Mesendoderm (in vitro differentiated cells): ENCODE measurements at regions not wholly inside any gene's neighbourhood (a gene's known extent, or its start where the extent isn't known, plus 50 kb on each side); places are given as distances from the start of the nearest gene placed in this dataset.

Source experiments
- DNase-seq: peaks from one replicate; pipeline ENCODE4 v3.0.0; 2013
- H2AK5ac ChIP-seq: 2 replicates; pipeline ENCODE4 v1.6.1; 2013; ENCODE audit warnings: low read length, inconsistent platforms
- H2BK120ac ChIP-seq: 2 replicates; pipeline ENCODE4 v1.6.1; 2013; ENCODE audit warnings: low read depth, mild to moderate bottlenecking, low read length, moderate library complexity, mixed read lengths
- H2BK15ac ChIP-seq: replicated peaks from 2 replicates; pipeline ENCODE4 v1.6.1; 2013; ENCODE audit warnings: low read depth, mild to moderate bottlenecking, moderate library complexity
- H2BK5ac ChIP-seq: 2 replicates; pipeline ENCODE4 v1.6.1; 2013; ENCODE audit warnings: low read length, inconsistent platforms
- H3K18ac ChIP-seq: 2 replicates; pipeline ENCODE4 v1.6.1; 2013; ENCODE audit warnings: mild to moderate bottlenecking, low read length, mixed read lengths
- H3K23ac ChIP-seq: one replicate; pipeline ENCODE4 v1.6.1; 2013; ENCODE audit warnings: low read length
- H3K27ac ChIP-seq: 2 replicates; pipeline ENCODE4 v1.5.1; 2013; ENCODE audit warnings: low read depth, mild to moderate bottlenecking, inconsistent platforms, low read length, moderate library complexity
- H3K27me3 ChIP-seq: 2 replicates; pipeline ENCODE4 v1.6.1; 2013; ENCODE audit warnings: low read length, control low read depth, mild to moderate bottlenecking, inconsistent platforms; ENCODE audit not compliant: insufficient read depth, poor library complexity
- H3K36me3 ChIP-seq: 2 replicates; pipeline ENCODE4 v1.6.1; 2013; ENCODE audit warnings: low read length, inconsistent platforms; ENCODE audit not compliant: control insufficient read depth, insufficient read depth
- H3K4ac ChIP-seq: one replicate; pipeline ENCODE4 v1.6.1; 2013; ENCODE audit warnings: low read depth, mild to moderate bottlenecking, low read length, moderate library complexity
- H3K4me1 ChIP-seq: 2 replicates; pipeline ENCODE4 v1.6.1; 2013; ENCODE audit warnings: low read depth, low read length, inconsistent platforms; ENCODE audit not compliant: control insufficient read depth
- H3K4me2 ChIP-seq: 2 replicates; pipeline ENCODE4 v1.6.1; 2013; ENCODE audit warnings: low read length
- H3K4me3 ChIP-seq: 2 replicates; pipeline ENCODE4 v1.5.1; 2013; ENCODE audit warnings: mild to moderate bottlenecking, low read length
- H3K56ac ChIP-seq: one replicate; pipeline ENCODE4 v1.6.1; 2013; ENCODE audit warnings: low read length
- H3K79me1 ChIP-seq: 2 replicates; pipeline ENCODE4 v1.6.1; 2013; ENCODE audit warnings: low read length, inconsistent platforms
- H3K79me2 ChIP-seq: 2 replicates; pipeline ENCODE4 v1.6.1; 2013; ENCODE audit warnings: mild to moderate bottlenecking, low read length; ENCODE audit not compliant: control insufficient read depth, insufficient read depth
- H3K9ac ChIP-seq: 2 replicates; pipeline ENCODE4 v1.6.1; 2013; ENCODE audit warnings: low read length, inconsistent platforms
- H4K5ac ChIP-seq: one replicate; pipeline ENCODE4 v1.6.1; 2013; ENCODE audit warnings: low read length
- H4K8ac ChIP-seq: one replicate; pipeline ENCODE4 v1.6.1; 2013; ENCODE audit warnings: low read depth, mild to moderate bottlenecking, control low read depth, low read length, moderate library complexity
- WGBS: extraction: QIAGEN DNeasy Blood & Tissue Kit; methylation state at CpG from one replicate; pipeline ENCODE4 v1.1.7; 2013; ENCODE audit warnings: low lambda C conversion rate, missing lambda C conversion rate; ENCODE audit not compliant: insufficient coverage; ENCODE audit errors: extremely low coverage; 5-methylcytosine and 5-hydroxymethylcytosine counted together

DNA sequence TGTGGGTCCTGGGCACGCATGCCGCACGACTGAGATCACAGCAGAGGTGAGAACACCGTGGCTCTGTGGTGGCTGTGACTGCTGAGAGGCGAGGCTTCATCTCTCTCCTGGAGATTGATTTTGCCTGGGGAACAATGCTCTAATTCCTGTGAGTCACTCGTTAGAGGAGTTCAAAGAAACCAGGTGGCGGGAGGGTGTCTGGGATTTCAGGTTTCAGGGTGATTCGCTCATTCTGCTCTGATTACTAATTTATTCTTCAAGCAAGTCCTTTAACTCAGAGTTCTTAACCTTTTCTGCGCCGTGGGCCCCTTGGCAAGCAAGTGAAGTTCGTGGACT is 56.3 kb downstream of the GLI2 start:
- no peak overlapping the region for H3K56ac ChIP-seq
- H3K36me3 ChIP-seq, result no peaks in the 10 kb centered on the region

DNA sequence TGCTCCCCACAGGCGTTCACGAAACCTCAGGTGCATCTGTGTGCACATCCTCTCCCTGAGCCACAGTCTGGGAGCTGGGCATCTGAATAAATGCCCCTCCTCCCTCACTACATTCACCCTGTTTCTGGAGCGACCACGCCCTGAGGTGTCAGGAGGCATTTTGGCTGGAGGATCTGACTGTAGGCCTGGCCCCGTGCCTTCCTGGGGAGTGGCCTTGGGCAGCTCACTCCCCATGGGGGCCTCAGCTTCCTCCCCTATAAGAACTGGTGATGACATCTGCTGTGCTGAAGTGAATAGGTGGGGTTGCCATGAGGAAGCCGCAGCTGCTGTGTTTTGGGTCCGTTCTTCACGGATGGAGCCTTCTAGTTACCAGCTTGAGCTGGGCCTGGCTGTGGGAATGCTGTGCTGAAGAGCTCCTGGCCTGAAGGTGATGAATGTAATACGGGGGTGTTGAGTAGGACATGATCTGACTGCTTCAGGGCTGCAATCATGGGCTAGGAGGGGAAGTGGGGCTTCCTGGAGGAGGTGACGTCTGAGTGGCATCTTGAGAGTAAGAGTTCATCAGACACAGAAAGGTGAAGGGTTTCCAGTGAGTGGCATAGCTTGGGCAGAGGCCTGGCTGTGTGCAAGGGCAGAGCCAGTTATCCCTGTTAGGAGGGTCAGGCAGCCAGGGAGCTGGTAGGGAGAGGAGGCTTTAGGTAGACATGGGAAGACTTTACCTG is 58.2 kb downstream of the GLI2 start:
- H3K18ac ChIP-seq, result no peak overlapping the region
- peaks cover 33% of the 10 kb centered on the region for H3K79me1 ChIP-seq
- no peaks in the 10 kb centered on the region for H3K27me3 ChIP-seq
- no peak overlapping the region for H4K8ac ChIP-seq
- no peak overlapping the region for H2BK15ac ChIP-seq
- H3K27ac ChIP-seq, result no peak overlapping the region
- no peak overlapping the region for H3K4ac ChIP-seq
- no peak overlapping the region for H3K4me3 ChIP-seq
- no CpG with 5 or more reads among the region's 10 CpGs for WGBS
- no peak overlapping the region for H3K4me2 ChIP-seq
- H3K9ac ChIP-seq, result no peak overlapping the region
- peak overlapping the region; percentile 45 for H3K23ac ChIP-seq
- H2BK120ac ChIP-seq, result no peak overlapping the region
- H3K36me3 ChIP-seq, result no peaks in the 10 kb centered on the region
- H3K4me1 ChIP-seq, result peaks cover 4% of the 10 kb centered on the region
- no peak overlapping the region for H2BK5ac ChIP-seq
- H2AK5ac ChIP-seq, result no peak overlapping the region
- H4K5ac ChIP-seq, result no peak overlapping the region
- no peak overlapping the region for H3K56ac ChIP-seq
- DNase-seq, result no peak
- H3K79me2 ChIP-seq, result peaks cover 12% of the 10 kb centered on the region

More for the DNA sequence above, 56.3 kb downstream of the GLI2 start:
- Histone ChIP-seq H3K27ac (no peak overlapping the region), H3K23ac (peak overlapping the region; percentile 19), H3K79me1 (peaks cover 41% of the 10 kb centered on the region), H3K27me3 (no peaks in the 10 kb centered on the region), H3K4me2 (no peak overlapping the region), H3K4ac (no peak overlapping the region), H4K8ac (no peak overlapping the region), H2BK15ac (no peak overlapping the region), H2BK5ac (no peak overlapping the region), H3K4me3 (no peak overlapping the region), H3K4me1 (peaks cover 4% of the 10 kb centered on the region), H3K9ac (no peak overlapping the region), H2AK5ac (no peak overlapping the region), H4K5ac (no peak overlapping the region), H2BK120ac (no peak overlapping the region), H3K18ac (no peak overlapping the region), H3K79me2 (peaks cover 16% of the 10 kb centered on the region)
- DNase-seq, result peak; percentile 88
- WGBS, result no CpG with 5 or more reads among the region's 11 CpGs

DNA sequence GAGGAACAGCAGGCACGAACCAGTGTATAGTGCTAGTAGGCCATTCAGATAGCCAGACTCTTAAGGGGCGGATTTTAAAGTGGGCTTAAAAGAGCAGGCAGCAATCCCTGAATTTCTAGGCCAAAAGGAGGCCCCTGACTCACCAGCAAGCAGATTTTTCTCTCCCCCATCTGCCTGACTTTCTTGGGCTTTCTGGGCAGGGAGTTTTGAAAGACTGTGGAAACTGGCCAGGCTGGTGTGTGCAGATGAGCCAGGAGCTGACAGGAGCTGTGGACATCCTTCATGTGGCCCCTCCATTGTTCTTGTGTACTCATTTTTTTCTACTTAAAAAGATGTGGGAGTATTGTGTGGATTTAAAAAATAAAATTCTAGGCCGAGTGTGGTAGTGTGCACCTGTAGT is 59.0 kb downstream of the GLI2 start:
- Histone ChIP-seq H3K56ac (no peak overlapping the region), H3K36me3 (no peaks in the 10 kb centered on the region), H3K18ac (no peak overlapping the region), H3K27me3 (no peaks in the 10 kb centered on the region), H3K9ac (no peak overlapping the region), H3K4me3 (no peak overlapping the region), H4K8ac (no peak overlapping the region), H2BK120ac (no peak overlapping the region), H3K27ac (no peak overlapping the region), H4K5ac (no peak overlapping the region), H3K4ac (no peak overlapping the region), H3K23ac (no peak overlapping the region), H3K79me1 (peaks cover 30% of the 10 kb centered on the region), H2AK5ac (no peak overlapping the region), H3K4me2 (no peak overlapping the region), H2BK5ac (no peak overlapping the region), H3K79me2 (peaks cover 12% of the 10 kb centered on the region), H3K4me1 (peaks cover 4% of the 10 kb centered on the region), H2BK15ac (no peak overlapping the region)
- no peak for DNase-seq
- no CpG with 5 or more reads among the region's 3 CpGs for WGBS

DNA sequence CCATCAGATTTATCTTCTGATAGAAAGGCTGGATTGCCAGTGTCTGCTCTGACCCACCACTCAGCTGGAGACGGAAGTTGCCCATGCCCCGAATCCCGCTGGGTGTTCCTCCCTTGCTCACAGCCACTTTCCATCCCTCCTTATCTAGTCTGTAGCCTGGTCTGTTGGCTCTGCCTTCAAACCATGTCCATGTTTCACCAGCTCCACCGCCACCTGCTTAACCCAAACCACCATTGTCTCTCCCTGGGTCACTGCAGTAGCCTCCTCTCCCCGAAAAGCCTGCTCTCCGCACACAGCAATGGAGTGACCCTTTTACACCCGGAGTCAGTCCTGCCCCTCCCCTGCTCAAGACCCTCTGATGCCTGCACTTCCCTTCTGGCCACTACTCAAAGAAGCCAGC is 60.4 kb downstream of the GLI2 start:
- Histone ChIP-seq H4K8ac (no peak overlapping the region), H2BK120ac (no peak overlapping the region), H3K56ac (no peak overlapping the region), H2BK5ac (no peak overlapping the region), H3K79me1 (peaks cover 21% of the 10 kb centered on the region), H3K4ac (no peak overlapping the region), H3K9ac (no peak overlapping the region), H4K5ac (no peak overlapping the region), H3K79me2 (peaks cover 8% of the 10 kb centered on the region), H3K18ac (no peak overlapping the region), H3K4me3 (no peak overlapping the region), H3K23ac (no peak overlapping the region), H2BK15ac (no peak overlapping the region), H3K4me1 (peaks cover 4% of the 10 kb centered on the region), H3K4me2 (no peak overlapping the region), H3K36me3 (no peaks in the 10 kb centered on the region), H3K27ac (no peak overlapping the region), H2AK5ac (no peak overlapping the region), H3K27me3 (no peaks in the 10 kb centered on the region)
- WGBS, result no CpG with 5 or more reads among the region's 7 CpGs
- DNase-seq, result no peak

DNA sequence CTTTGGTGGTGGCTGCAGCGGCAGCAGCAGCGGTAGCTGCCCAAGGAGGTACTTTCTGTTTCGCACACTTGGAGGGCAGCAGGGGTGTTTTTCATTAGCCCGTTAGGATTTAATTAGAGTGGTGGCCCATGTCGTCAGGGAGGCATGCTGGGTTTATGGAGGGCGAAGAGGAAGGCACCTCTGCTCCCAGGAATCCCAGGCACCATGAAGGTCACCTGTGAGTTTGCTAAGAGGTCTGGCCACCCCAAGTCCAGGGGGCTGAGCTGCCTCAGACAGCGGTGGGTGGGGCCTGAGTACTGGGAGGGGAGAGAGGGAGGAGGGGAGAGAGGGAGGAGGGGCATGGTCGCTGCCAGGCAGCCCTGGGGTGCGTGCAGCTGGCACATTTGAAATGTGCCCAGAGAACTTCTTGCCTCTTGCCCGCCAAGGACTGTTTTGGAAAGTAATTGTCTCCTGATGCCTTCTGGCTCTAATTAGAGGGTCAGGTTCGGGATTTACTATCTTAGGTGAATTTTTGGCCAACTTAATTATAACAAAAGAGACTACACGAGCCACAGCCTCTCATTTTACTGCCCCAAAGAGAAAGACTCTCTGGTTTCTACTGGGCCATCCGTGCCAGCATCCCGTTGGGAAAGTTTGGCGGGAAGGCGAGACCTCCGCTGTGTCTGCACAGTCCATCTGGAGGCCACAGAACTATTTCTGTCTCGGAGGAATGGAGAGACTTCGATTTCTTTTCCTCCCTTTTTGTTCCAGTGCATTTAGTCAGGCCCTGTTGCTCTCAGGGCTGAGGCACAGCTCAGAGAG is 62.0 kb downstream of the GLI2 start:
- no peaks in the 10 kb centered on the region for H3K4me1 ChIP-seq
- no peak overlapping the region for H2BK120ac ChIP-seq
- no peak overlapping the region for H3K23ac ChIP-seq
- H3K9ac ChIP-seq, result no peak overlapping the region
- no peak overlapping the region for H2BK5ac ChIP-seq
- peak overlapping the region; percentile 5 for H3K56ac ChIP-seq
- no peak overlapping the region for H4K5ac ChIP-seq
- H2AK5ac ChIP-seq, result no peak overlapping the region
- H4K8ac ChIP-seq, result no peak overlapping the region
- DNase-seq, result no peak
- H3K27me3 ChIP-seq, result no peaks in the 10 kb centered on the region
- H2BK15ac ChIP-seq, result no peak overlapping the region
- peaks cover 12% of the 10 kb centered on the region for H3K79me1 ChIP-seq
- no CpG with 5 or more reads among the region's 19 CpGs for WGBS
- no peak overlapping the region for H3K18ac ChIP-seq
- no peak overlapping the region for H3K4me3 ChIP-seq
- peaks cover 2% of the 10 kb centered on the region for H3K79me2 ChIP-seq
- no peak overlapping the region for H3K27ac ChIP-seq
- no peaks in the 10 kb centered on the region for H3K36me3 ChIP-seq
- no peak overlapping the region for H3K4me2 ChIP-seq
- no peak overlapping the region for H3K4ac ChIP-seq
